ENCODE measurements at regions not wholly inside any gene's neighbourhood (a gene's known extent, or its start where the extent isn't known, plus 50 kb on each side); places are given as distances from the start of the nearest gene placed in this dataset.

DNA sequence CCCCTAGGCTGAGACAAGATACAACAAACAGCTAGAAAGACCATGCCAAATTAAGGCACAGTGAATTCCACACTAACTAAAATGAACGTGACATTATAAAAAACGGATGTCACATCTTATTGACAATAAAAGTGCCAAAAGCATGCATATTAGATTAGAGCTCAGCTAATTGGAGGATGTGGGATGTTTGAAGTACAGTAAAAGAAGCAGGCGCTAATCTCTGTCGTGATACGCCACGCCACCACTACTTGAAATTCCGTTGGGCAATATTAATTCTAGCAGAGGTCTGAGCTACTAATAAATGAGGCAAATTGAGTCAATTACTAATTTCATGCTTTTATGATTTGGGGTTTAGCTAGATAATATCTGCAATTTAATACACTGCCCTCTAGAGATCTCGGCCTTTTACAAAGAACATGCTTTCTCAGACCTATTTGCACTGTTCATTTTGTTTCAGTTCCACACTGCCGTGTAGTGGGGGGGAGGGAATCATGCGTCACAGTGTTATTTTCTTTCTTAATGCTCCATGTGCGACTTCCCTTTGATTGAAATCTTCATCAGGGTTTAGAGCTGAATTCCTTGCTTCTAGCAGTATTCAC is 52.9 kb upstream of the ROBO2 start:
- TF ChIP-seq, protein P1, sequence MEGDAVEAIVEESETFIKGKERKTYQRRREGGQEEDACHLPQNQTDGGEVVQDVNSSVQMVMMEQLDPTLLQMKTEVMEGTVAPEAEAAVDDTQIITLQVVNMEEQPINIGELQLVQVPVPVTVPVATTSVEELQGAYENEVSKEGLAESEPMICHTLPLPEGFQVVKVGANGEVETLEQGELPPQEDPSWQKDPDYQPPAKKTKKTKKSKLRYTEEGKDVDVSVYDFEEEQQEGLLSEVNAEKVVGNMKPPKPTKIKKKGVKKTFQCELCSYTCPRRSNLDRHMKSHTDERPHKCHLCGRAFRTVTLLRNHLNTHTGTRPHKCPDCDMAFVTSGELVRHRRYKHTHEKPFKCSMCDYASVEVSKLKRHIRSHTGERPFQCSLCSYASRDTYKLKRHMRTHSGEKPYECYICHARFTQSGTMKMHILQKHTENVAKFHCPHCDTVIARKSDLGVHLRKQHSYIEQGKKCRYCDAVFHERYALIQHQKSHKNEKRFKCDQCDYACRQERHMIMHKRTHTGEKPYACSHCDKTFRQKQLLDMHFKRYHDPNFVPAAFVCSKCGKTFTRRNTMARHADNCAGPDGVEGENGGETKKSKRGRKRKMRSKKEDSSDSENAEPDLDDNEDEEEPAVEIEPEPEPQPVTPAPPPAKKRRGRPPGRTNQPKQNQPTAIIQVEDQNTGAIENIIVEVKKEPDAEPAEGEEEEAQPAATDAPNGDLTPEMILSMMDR (IDR thresholded peaks at IDR 0.05) = no peak
- no peak for TF ChIP-seq POLR2AphosphoS5 (IDR thresholded peaks at IDR 0.05)

Data from transverse colon (tissue), 4 donors.